ENCODE measurements at regions not wholly inside any gene's neighbourhood (a gene's known extent, or its start where the extent isn't known, plus 50 kb on each side); places are given as distances from the start of the nearest gene placed in this dataset.

- intact Hi-C loops (cut with DNase I): no loop called here
- no peak for TF ChIP-seq CTCF (IDR thresholded peaks at IDR 0.05)
- H3K4me3 ChIP-seq: no peak overlapping the region
- ATAC-seq (no peak), DNase-seq (no peak)
- H3K36me3 ChIP-seq: no peaks in the 10 kb centered on the region
- no peaks in the 10 kb centered on the region for H3K4me1 ChIP-seq
- H3K9me3 ChIP-seq: no peaks in the 10 kb centered on the region
- no peak overlapping the region for H3K27ac ChIP-seq
- peaks cover 15% of the 10 kb centered on the region for H3K27me3 ChIP-seq
Observed at GRCh38 chr13:99120751-99121150, 79.9 kb upstream of the UBAC2 start.

- intact Hi-C loops (cut with DNase I): no loop called here
- peaks cover 15% of the 10 kb centered on the region for H3K27me3 ChIP-seq
Observed at GRCh38 chr13:99122171-99122570, 78.5 kb upstream of the UBAC2 start.

GRCh38 chr13:99123101-99124045 is 77.3 kb upstream of the UBAC2 start:
- TF ChIP-seq CTCF (IDR thresholded peaks at IDR 0.05): no peak
- intact Hi-C loops (cut with DNase I): no loop called here
- ATAC-seq: no peak

More at GRCh38 chr13:99122171-99122570, 78.5 kb upstream of the UBAC2 start:
- H3K27ac ChIP-seq: no peak overlapping the region
- no peak for ATAC-seq
- H3K36me3 ChIP-seq: no peaks in the 10 kb centered on the region
- no peak for TF ChIP-seq CTCF (IDR thresholded peaks at IDR 0.05)
- no peaks in the 10 kb centered on the region for H3K4me1 ChIP-seq
- no peak overlapping the region for H3K4me3 ChIP-seq
- no peak for DNase-seq
- H3K9me3 ChIP-seq: no peaks in the 10 kb centered on the region

GRCh38 chr13:99124046-99124400 is 76.6 kb upstream of the UBAC2 start:
- intact Hi-C loops (cut with DNase I): no loop called here
- no peak for TF ChIP-seq CTCF (IDR thresholded peaks at IDR 0.05)
- H3K4me1 ChIP-seq: no peaks in the 10 kb centered on the region
- H3K9me3 ChIP-seq: no peaks in the 10 kb centered on the region
- H3K27ac ChIP-seq: no peak overlapping the region
- H3K27me3 ChIP-seq: peaks cover 15% of the 10 kb centered on the region
- no peak for ATAC-seq
- H3K4me3 ChIP-seq: no peak overlapping the region
- H3K36me3 ChIP-seq: no peaks in the 10 kb centered on the region
- no peak for DNase-seq

More at GRCh38 chr13:99123101-99124045, 77.3 kb upstream of the UBAC2 start:
- Histone ChIP-seq H3K27me3 (peaks cover 15% of the 10 kb centered on the region), H3K9me3 (no peaks in the 10 kb centered on the region), H3K27ac (no peak overlapping the region), H3K4me1 (no peaks in the 10 kb centered on the region), H3K4me3 (no peak overlapping the region), H3K36me3 (no peaks in the 10 kb centered on the region)
- DNase-seq: no peak

- H3K27ac ChIP-seq: no peak overlapping the region
- ATAC-seq (no peak), DNase-seq (no peak)
- intact Hi-C loops (cut with DNase I): no loop called here
- H3K4me3 ChIP-seq: no peak overlapping the region
- TF ChIP-seq CTCF (IDR thresholded peaks at IDR 0.05): no peak
- H3K9me3 ChIP-seq: no peaks in the 10 kb centered on the region
- H3K27me3 ChIP-seq: peaks cover 15% of the 10 kb centered on the region
- H3K36me3 ChIP-seq: no peaks in the 10 kb centered on the region
- no peaks in the 10 kb centered on the region for H3K4me1 ChIP-seq
Observed at GRCh38 chr13:99124794-99125316, 75.8 kb upstream of the UBAC2 start.
